Globus pallidus (tissue), 1 donor: ENCODE measurements at regions not wholly inside any gene's neighbourhood (a gene's known extent, or its start where the extent isn't known, plus 50 kb on each side); places are given as distances from the start of the nearest gene placed in this dataset.
"Not testable (repeated sequence)": the region's sequence is repeated elsewhere in the genome, so short reads cannot be mapped to it uniquely, and the experiment has no call there.

ENCODE experiments used
- DNase-seq: peaks from one replicate; pipeline ENCODE4 v3.0.0-alpha.2; 2015; ENCODE audit warnings: low spot score

DNA sequence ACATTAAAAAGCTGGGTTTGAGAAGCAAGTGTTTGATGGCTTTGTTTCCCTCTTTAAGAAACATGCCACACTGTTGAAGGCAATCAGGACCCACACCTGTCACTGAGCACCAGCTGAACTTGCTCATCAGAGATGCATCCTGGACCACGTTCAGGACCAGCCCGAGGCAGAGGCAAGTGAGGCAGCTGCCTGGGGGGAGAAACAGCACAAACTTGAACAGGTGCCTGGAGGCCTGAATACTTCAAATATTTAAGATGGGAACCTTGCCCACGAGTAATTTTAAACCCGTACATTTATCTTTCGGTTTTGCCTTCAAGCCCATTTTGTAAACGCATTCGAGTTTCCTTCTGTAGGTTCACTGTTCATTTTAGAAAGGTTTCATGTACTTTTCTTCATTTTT lies 421.3 kb downstream of the NYAP2 start:
- DNase-seq: no peak

DNA sequence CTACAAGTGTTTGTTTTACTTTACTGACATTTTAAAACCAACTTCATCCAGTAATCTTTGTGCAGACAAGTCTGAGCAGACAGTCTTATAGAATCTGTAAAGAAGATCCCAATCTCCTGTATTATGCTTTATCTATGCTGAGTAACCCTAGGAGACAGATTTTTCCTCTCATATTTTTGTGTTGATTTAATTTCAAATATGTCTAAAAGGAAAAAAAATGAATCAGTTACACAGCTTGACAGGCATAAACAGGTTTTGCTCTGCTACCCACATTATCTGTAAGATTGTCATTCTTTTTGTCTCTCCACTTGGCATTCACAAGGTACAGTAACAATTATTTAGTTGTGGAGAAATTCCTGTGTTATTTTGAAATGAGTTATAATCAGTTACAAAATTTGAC lies 415.0 kb downstream of the NYAP2 start:
- DNase-seq: no peak

GRCh38 chr2:225806105-225806504 lies 406.6 kb downstream of the NYAP2 start:
- no peak for DNase-seq

- not testable (repeated sequence) for DNase-seq
Measured at GRCh38 chr2:225802076-225802475, 402.6 kb downstream of the NYAP2 start.

- DNase-seq: no peak
Measured at GRCh38 chr2:225797394-225797793, 397.9 kb downstream of the NYAP2 start.

DNA sequence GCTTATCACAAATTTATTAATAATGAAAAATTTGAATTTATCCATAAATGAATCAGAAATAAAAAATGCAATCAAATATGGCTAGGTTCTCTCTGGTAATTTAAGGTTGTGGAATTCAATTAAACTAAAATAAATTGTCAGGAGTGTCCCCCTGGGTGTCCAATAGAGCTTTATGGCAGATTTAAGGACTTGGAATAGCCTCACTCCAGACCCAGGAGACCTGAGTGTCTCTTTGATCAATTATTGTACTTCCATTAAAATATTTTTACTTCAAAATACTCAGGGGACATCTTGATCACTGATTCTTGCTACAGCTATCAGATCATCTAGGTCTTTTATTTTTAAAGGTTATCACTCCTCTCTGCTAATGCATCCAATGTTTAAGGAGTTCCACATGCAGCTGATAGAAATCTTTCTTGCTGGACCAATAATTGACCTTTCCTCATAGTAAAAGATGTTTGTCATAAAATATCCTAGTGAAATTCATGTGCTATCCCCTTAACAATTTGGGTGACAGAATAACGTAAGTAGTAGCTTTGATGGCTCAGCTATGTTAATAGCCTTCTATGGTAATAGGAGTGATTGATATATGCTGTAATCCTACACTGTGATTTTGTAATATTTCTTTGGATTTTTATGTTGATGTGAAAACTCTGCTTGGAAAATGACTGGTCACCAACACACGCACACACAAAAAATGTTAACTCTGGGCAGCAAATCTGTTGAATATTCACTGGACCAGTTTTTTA lies 395.3 kb downstream of the NYAP2 start:
- DNase-seq: no peak

DNA sequence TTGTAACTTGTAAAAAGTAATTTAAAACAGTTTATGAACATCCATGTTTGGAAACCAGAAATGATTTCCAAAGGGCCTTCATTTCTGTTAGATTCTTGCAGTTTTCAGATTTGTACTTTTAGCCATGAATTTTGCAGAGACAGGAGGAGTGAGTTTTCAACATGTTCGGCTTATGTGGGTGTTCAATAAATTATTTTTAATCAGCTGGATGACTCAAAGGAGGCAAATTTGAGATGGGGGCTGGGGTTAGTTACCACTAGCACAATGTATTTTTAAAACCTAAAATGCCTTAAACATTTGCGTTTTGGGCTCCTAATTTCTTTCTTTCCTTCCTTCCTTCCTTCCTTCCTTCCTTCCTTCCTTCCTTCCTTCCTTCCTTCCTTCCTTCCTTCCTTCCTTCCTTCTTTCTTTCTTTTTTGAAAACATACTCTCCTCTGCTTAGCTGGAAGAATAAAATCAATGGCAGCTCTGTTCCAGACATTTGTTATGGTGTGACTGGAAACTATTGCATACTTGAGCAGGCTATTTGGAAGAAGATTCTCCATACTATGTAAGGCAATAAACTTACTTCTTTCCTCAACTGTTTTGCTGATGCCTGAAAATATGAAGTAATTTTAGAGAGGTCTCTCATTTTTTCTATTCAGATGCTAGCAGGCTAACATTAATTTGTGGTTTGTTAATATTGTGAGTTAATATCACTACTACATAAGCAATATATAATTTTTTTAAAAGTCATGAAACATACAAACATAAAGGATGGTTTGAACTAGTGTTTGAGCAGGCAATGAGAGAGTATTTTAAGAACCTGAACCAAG lies 394.4 kb downstream of the NYAP2 start:
- no peak for DNase-seq

GRCh38 chr2:225788571-225789094 lies 389.1 kb downstream of the NYAP2 start:
- no peak for DNase-seq

GRCh38 chr2:225787497-225787896 lies 388.0 kb downstream of the NYAP2 start:
- no peak for DNase-seq

DNA sequence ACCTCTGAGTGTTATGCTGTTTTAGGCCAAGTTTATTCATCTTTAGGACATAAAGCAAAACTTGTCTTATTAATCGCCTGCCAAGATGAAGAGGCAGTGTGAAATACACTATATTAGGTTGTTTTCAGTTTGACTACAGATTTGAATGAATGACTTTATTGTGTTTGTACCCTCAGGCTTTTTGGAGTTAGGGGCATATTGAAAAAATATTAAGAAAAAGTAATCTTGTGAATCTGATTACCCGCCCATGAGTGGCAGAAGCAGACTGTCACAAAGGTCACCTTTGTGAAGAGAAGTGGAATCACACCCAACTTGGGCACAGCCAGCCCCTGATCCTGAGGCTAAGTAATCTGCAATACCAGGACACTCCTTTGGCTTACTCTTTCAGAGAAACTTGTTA lies 382.5 kb downstream of the NYAP2 start:
- DNase-seq: no peak

GRCh38 chr2:225781145-225781544 lies 381.6 kb downstream of the NYAP2 start:
- no peak for DNase-seq

GRCh38 chr2:225779829-225780228 lies 380.3 kb downstream of the NYAP2 start:
- DNase-seq: no peak

DNA sequence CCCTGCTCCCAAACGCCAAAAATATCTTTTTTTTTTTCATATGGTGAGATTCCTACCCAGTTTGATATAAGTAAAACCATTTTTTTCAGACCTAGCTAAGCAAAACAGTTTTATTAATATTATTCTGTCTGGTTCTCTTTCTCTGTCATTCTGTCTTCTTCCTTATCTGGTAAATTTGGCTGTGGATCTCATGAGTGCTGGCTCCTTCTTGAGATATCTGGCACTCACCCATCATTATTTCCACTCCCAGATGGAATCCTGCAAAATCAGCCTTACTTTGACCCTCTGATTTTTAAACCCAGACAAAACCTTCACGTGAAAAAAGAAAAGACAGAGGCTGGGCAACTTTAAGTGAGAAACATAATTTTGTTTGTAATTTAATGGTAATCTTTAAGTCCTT lies 373.6 kb downstream of the NYAP2 start:
- DNase-seq: no peak

DNA sequence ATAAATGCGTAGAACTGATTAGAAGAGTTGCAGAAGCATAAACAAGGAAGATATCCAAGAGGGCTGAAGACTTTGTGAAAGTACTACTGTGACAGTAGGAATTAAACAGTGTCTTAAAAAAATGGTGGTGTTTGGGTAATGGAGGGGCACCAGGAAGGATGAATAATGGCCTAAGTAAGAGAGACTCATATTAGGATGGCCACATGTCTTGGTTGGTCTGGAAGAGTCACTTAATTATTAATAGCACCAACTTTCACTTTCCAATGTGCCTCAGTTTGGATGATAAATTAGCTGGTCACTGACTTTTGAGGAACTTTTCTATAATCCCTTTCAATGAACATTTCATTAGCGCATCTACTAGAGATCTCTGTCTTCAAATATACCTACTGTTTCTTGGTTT lies 372.2 kb downstream of the NYAP2 start:
- DNase-seq: no peak

- DNase-seq: no peak
Measured at GRCh38 chr2:225768741-225769140, 369.2 kb downstream of the NYAP2 start.

DNA sequence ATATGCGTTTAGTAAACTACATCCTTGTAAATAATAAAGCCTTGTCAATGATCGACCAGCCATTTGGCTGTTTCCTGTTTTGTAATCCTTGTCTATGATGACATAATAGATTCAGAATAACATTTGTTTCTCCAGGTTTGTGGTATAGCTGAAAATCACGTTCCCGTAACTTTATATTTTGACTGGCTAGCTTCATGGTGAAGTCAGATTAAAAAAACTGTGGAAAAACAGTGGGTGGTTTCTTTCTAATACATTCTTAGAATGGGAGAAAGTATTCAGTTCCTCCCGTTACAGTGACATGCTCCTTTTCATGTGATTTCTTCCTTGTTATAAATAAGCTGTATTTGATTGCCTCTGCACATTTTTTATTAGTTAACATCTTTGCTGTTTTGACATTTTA lies 366.9 kb downstream of the NYAP2 start:
- no peak for DNase-seq

GRCh38 chr2:225765820-225766219 lies 366.3 kb downstream of the NYAP2 start:
- no peak for DNase-seq

DNA sequence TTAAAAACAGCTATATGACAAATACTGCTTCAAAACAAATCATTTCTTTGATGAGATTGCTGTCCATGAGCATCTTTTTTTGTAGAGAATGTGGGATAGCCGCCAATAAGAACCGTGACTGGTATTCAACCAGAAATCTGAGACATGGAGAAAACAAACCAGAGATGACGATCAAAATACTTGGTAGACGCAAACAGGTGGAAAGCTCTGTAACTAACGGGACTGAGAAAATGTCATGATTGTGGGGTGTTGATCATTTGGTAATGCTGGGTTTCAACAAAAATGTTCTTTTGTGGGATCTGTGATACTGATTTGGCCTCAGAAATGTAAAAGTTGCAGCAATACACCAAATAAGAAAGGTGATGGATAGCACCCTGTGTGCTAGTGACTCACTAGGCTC lies 364.8 kb downstream of the NYAP2 start:
- DNase-seq: no peak

- no peak for DNase-seq
Measured at GRCh38 chr2:225763711-225764110, 364.2 kb downstream of the NYAP2 start.

DNA sequence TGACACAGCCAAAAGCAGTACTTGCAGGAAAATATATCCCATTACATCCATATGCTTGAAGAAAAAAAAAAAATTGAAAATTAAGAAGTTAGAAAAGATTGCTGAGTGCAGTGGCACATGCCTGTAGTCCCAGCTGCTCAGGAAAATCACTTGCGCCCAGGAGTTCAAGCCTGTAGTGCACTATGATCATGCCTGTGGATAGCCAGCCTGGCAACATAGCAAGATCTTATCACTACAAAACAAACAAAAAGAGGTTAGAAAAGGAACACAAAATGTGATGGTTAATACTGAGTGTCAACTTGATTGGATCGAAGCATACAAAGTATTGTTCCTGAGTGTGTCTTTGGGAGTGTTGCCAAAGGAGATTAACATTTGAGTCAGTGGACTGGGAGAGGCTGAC lies 361.9 kb downstream of the NYAP2 start:
- no peak for DNase-seq

GRCh38 chr2:225757248-225757647 lies 357.7 kb downstream of the NYAP2 start:
- DNase-seq: no peak

- DNase-seq: no peak
Measured at GRCh38 chr2:225756198-225756597, 356.7 kb downstream of the NYAP2 start.

- DNase-seq: no peak
Measured at GRCh38 chr2:225748609-225749008, 349.1 kb downstream of the NYAP2 start.
